HCT116 (cell line): ENCODE measurements at regions not wholly inside any gene's neighbourhood (a gene's known extent, or its start where the extent isn't known, plus 50 kb on each side); places are given as distances from the start of the nearest gene placed in this dataset.

ENCODE experiments used
- ATAC-seq: fragments of 200-7000 bp; cut with Tn5 transposase; 2 replicates; pipeline ENCODE4 v1.9.1; 2020; ENCODE audit warnings: mild to moderate bottlenecking, moderate library complexity
- BruUV-seq: library from RNA; stranded (reverse); fragments of 400-500 nt; replicated peaks from 2 replicates; lab custom pipeline; 2021; lab: Mats Ljungman, UMichigan
- CTCF ChIA-PET: fragments of 300-600 bp; sonication (Branson Sonifier 250); formaldehyde crosslinking; loops from one replicate; lab custom pipeline; 2021; ENCODE audit warnings: antibody characterized with exemption; lab: Charles Lee
- POLR2A ChIA-PET: fragments of 300-600, 350-600 bp; sonication (Branson Sonifier 250); formaldehyde crosslinking; loops from one replicate; lab custom pipeline; 2021; ENCODE audit warnings: antibody characterized with exemption; lab: Charles Lee
- RAD21 ChIA-PET, 2 experiments: fragments of 300-600 bp; sonication (Branson Sonifier 250); formaldehyde crosslinking; loops; one replicate each; lab custom pipeline; 2023; ENCODE audit warnings: low total read pairs in 2 of 2; ENCODE audit not compliant: uncharacterized antibody in 2 of 2, unreplicated experiment in 2 of 2, low non-redundant PET in 1 of 2; lab: Charles Lee
- DNase-seq: peaks from one replicate; pipeline ENCODE4 v3.0.0-alpha.2; 2010; ENCODE audit warnings: low read depth, low spot score
- H2AFZ ChIP-seq: fragments of 200-600 bp; shearing (Covaris generic), sonication (generic); 2 replicates; pipeline ENCODE4 v1.6.1; 2017; ENCODE audit warnings: low read depth, mixed run types, mixed read lengths, antibody characterized with exemption, low read length; ENCODE audit not compliant: poor library complexity, severe bottlenecking
- H3K27ac ChIP-seq: 2 replicates; pipeline ENCODE4 v1.5.1; 2012; ENCODE audit warnings: low read depth, low read length
- H3K27me3 ChIP-seq: fragments of 200-600 bp; sonication (generic); 2 replicates; pipeline ENCODE4 v1.6.1; 2016; ENCODE audit warnings: mixed run types, low read length, mixed read lengths; ENCODE audit not compliant: insufficient read depth
- H3K36me3 ChIP-seq, 2 experiments: fragments of 200-500 bp in 1 of 2; fragments of 200-600 bp in 1 of 2; sonication (Bioruptor generic) in 1 of 2; sonication (generic) in 1 of 2; 2 replicates each; pipeline versions ENCODE4 v1.5.1 to v1.6.1; 2014 to 2016; ENCODE audit warnings: low read length in 2 of 2, inconsistent platforms in 1 of 2, mixed read lengths in 1 of 2, mixed run types in 1 of 2; ENCODE audit not compliant: insufficient read depth in 2 of 2, control insufficient read depth in 1 of 2
- H3K4me1 ChIP-seq, 2 experiments: fragments of 200-600 bp in 1 of 2; sonication (generic) in 1 of 2; 2 replicates each; pipeline versions ENCODE4 v1.5.1 to v1.6.1; 2012 to 2017; ENCODE audit warnings: low read length in 2 of 2, inconsistent platforms in 1 of 2, mild to moderate bottlenecking in 1 of 2, mixed read lengths in 1 of 2, mixed run types in 1 of 2, moderate library complexity in 1 of 2; ENCODE audit not compliant: insufficient read depth in 2 of 2, control insufficient read depth in 1 of 2
- H3K4me2 ChIP-seq: fragments of 200-600 bp; sonication (generic); 2 replicates; pipeline ENCODE4 v1.6.1; 2017; ENCODE audit warnings: mixed run types, low read length, mixed read lengths
- H3K4me3 ChIP-seq, 2 experiments: fragments of 200-600 bp in 1 of 2; sonication (generic) in 1 of 2; replicated peaks in 1 of 2; 2 replicates each; pipeline ENCODE4 v1.5.1; 2011 to 2016; ENCODE audit warnings: low read length in 2 of 2, control low read depth in 1 of 2, low read depth in 1 of 2, mild to moderate bottlenecking in 1 of 2, mixed read lengths in 1 of 2, mixed run types in 1 of 2
- H3K79me2 ChIP-seq: fragments of 200-600 bp; sonication (generic); 2 replicates; pipeline ENCODE4 v1.6.1; 2017; ENCODE audit warnings: mild to moderate bottlenecking, mixed run types, low read length, moderate library complexity, mixed read lengths; ENCODE audit not compliant: insufficient read depth
- H3K9ac ChIP-seq: fragments of 200-600 bp; sonication (generic); 2 replicates; pipeline ENCODE4 v1.6.1; 2016; ENCODE audit warnings: low read length, mixed read lengths
- H3K9me2 ChIP-seq: fragments of 200-600 bp; sonication (generic), shearing (Covaris generic); 2 replicates; pipeline ENCODE4 v1.6.1; 2017; ENCODE audit warnings: mixed run types, mild to moderate bottlenecking, moderate library complexity; ENCODE audit not compliant: insufficient read depth
- H3K9me3 ChIP-seq, 2 experiments: fragments of 200-500 bp in 1 of 2; fragments of 200-600 bp in 1 of 2; sonication (Bioruptor generic) in 1 of 2; sonication (generic) in 1 of 2; 2 replicates each; pipeline ENCODE4 v1.6.1; 2014 to 2017; ENCODE audit warnings: low read length in 2 of 2, mixed read lengths in 2 of 2, inconsistent platforms in 1 of 2, low read depth in 1 of 2, mild to moderate bottlenecking in 1 of 2, mixed run types in 1 of 2, moderate library complexity in 1 of 2; ENCODE audit not compliant: control insufficient read depth in 1 of 2, insufficient read depth in 1 of 2
- H4K20me1 ChIP-seq: fragments of 200-600 bp; sonication (generic), shearing (Covaris generic); 2 replicates; pipeline ENCODE4 v1.6.1; 2017; ENCODE audit warnings: mixed run types, mild to moderate bottlenecking, moderate library complexity; ENCODE audit not compliant: insufficient read depth
- CEBPB ChIP-seq: IDR thresholded peaks from 2 replicates; pipeline ENCODE4 v1.6.1; 2012; ENCODE audit warnings: low read depth
- CTCF ChIP-seq, 3 experiments: fragments of 200-600 bp in 1 of 3; sonication (generic) in 1 of 3; IDR thresholded peaks in 2 of 3; conservative IDR thresholded peaks in 1 of 3; 2 replicates each; pipeline ENCODE4 v1.5.1; 2012 to 2017; ENCODE audit warnings: low read depth in 2 of 3, low read length in 2 of 3, antibody characterized with exemption in 1 of 3, borderline replicate concordance in 1 of 3, control low read depth in 1 of 3, mild to moderate bottlenecking in 1 of 3, mixed read lengths in 1 of 3, mixed run types in 1 of 3, moderate library complexity in 1 of 3; ENCODE audit not compliant: insufficient read depth in 1 of 3
- EGR1 ChIP-seq: IDR thresholded peaks from 2 replicates; pipeline ENCODE4 v1.6.1; 2012; ENCODE audit warnings: low read depth
- ELF1 ChIP-seq: IDR thresholded peaks from 2 replicates; pipeline ENCODE4 v1.6.1; 2012; ENCODE audit warnings: low read depth, borderline replicate concordance
- EZH2 ChIP-seq: fragments of 200-600 bp; sonication (generic); IDR thresholded peaks from 2 replicates; pipeline ENCODE4 v1.6.1; 2017; ENCODE audit warnings: antibody characterized with exemption, mixed run types
- MAX ChIP-seq: IDR thresholded peaks from 2 replicates; pipeline ENCODE4 v1.6.1; 2012
- POLR2A ChIP-seq: IDR thresholded peaks from 2 replicates; pipeline ENCODE4 v1.7.0; 2011; ENCODE audit warnings: borderline replicate concordance; ENCODE audit not compliant: insufficient read depth, insufficient read length; ENCODE audit errors: extremely low read depth
- POLR2AphosphoS5 ChIP-seq: IDR thresholded peaks from 2 replicates; pipeline ENCODE4 v1.6.1; 2011; ENCODE audit warnings: mild to moderate bottlenecking, low read depth, low read length, moderate library complexity
- TCF7L2 ChIP-seq: IDR thresholded peaks from 2 replicates; pipeline ENCODE4 v1.7.0; 2011; ENCODE audit warnings: borderline replicate concordance, inconsistent platforms; ENCODE audit not compliant: insufficient read depth, insufficient read length; ENCODE audit errors: extremely low read depth
- YY1 ChIP-seq: IDR thresholded peaks from 2 replicates; pipeline ENCODE4 v1.6.1; 2011; ENCODE audit warnings: low read length, low read depth, moderate library complexity, mild to moderate bottlenecking; ENCODE audit not compliant: insufficient replicate concordance; ENCODE audit errors: extremely low read depth
- ZFX ChIP-seq: fragments of 450-650 bp; IDR thresholded peaks from 2 replicates; pipeline ENCODE4 v1.6.1; 2017
- intact Hi-C: fragments of 100-400 bp; cut with micrococcal nuclease; formaldehyde crosslinking; loops from 2 replicates; pipeline ENCODE4 v1.10.0; 2022

GRCh38 chr7:24503506-24503905, 69.7 kb upstream of the PALS2 start:
- Histone ChIP-seq H3K9ac (no peak overlapping the region), H3K79me2 (no peaks in the 10 kb centered on the region), H3K27ac (no peak overlapping the region), H3K9me3 (no peaks in the 10 kb centered on the region), H3K36me3 (no peaks in the 10 kb centered on the region)
- no peak for DNase-seq
- no TSS peak for BruUV-seq
- ChIA-PET RAD21 (no interaction called here), POLR2A (no interaction called here)
- no peak for TF ChIP-seq POLR2A
- no peak for TF ChIP-seq ELF1
- no peak for TF ChIP-seq EGR1
- no peak for TF ChIP-seq POLR2AphosphoS5
- TF ChIP-seq TCF7L2, result no peak
- no peak for TF ChIP-seq YY1
- TF ChIP-seq CTCF (IDR thresholded peaks at IDR 0.05 in 2 of 3, conservative IDR thresholded peaks at IDR 0.05 in 1 of 3; ENCODE audit: borderline replicate concordance in 1 of 3, insufficient read depth in 1 of 3, low read depth in 2 of 3, low read length in 2 of 3), result no peak
- TF ChIP-seq EZH2, result no peak
- TF ChIP-seq MAX, result no peak
- no peak for TF ChIP-seq ZFX
- TF ChIP-seq CEBPB, result no peak
- TF ChIP-seq, all 23 proteins: peak for 0
- no peak overlapping the region for H3K4me2 ChIP-seq
- no peaks in the 10 kb centered on the region for H3K4me1 ChIP-seq
- no peaks in the 10 kb centered on the region for H3K9me2 ChIP-seq
- H4K20me1 ChIP-seq, result no peaks in the 10 kb centered on the region
- no peak overlapping the region for H3K4me3 ChIP-seq
- CTCF ChIA-PET, result no interaction called here
- intact Hi-C loops, result no loop called here
- ATAC-seq, result no peak
- no peaks in the 10 kb centered on the region; the same call in 1 of the 2 replicates for H3K27me3 ChIP-seq
- H2AFZ ChIP-seq, result no peak overlapping the region
